ENCODE measurements at regions not wholly inside any gene's neighbourhood (a gene's known extent, or its start where the extent isn't known, plus 50 kb on each side); places are given as distances from the start of the nearest gene placed in this dataset.

GRCh38 chr5:144002876-144003275 is 167.6 kb downstream of the YIPF5 start:
- DNase-seq, result no peak

- DNase-seq, result no peak
Observed at GRCh38 chr5:144003636-144004035, 166.8 kb downstream of the YIPF5 start.

GRCh38 chr5:144004146-144004545 is 166.3 kb downstream of the YIPF5 start:
- no peak for DNase-seq

GRCh38 chr5:144004751-144005150 is 165.7 kb downstream of the YIPF5 start:
- DNase-seq, result no peak

- DNase-seq, result no peak
Observed at GRCh38 chr5:144009116-144009515, 161.3 kb downstream of the YIPF5 start.

- no peak for DNase-seq
Observed at GRCh38 chr5:144011388-144011787, 159.1 kb downstream of the YIPF5 start.

GRCh38 chr5:144013816-144014215 is 156.6 kb downstream of the YIPF5 start:
- no peak for DNase-seq

GRCh38 chr5:144015961-144016360 is 154.5 kb downstream of the YIPF5 start:
- DNase-seq, result no peak

- no peak for DNase-seq
Observed at GRCh38 chr5:144017119-144017518, 153.3 kb downstream of the YIPF5 start.

- no peak for DNase-seq
Observed at GRCh38 chr5:144017631-144018030, 152.8 kb downstream of the YIPF5 start.

- DNase-seq, result no peak
Observed at GRCh38 chr5:144024090-144024489, 146.4 kb downstream of the YIPF5 start.

- no peak for DNase-seq
Observed at GRCh38 chr5:144024545-144024944, 145.9 kb downstream of the YIPF5 start.

GRCh38 chr5:144026286-144026685 is 144.2 kb downstream of the YIPF5 start:
- DNase-seq, result no peak

- peak in 7 of 56 donors; percentile 2 to 29 (median 15) for DNase-seq
Observed at GRCh38 chr5:144028058-144028457, 142.4 kb downstream of the YIPF5 start.

- no peak for DNase-seq
Observed at GRCh38 chr5:144028636-144029035, 141.8 kb downstream of the YIPF5 start.

- no peak for DNase-seq
Observed at GRCh38 chr5:144030904-144031303, 139.6 kb downstream of the YIPF5 start.

GRCh38 chr5:144032375-144032774 is 138.1 kb downstream of the YIPF5 start:
- DNase-seq, result no peak

- DNase-seq, result no peak
Observed at GRCh38 chr5:144033486-144033885, 137.0 kb downstream of the YIPF5 start.

GRCh38 chr5:144035046-144035740 is 135.3 kb downstream of the YIPF5 start:
- DNase-seq, result no peak

GRCh38 chr5:144036476-144036875 is 134.0 kb downstream of the YIPF5 start:
- DNase-seq, result no peak

GRCh38 chr5:144040615-144041305 is 129.7 kb downstream of the YIPF5 start:
- no peak for DNase-seq

- no peak for DNase-seq
Observed at GRCh38 chr5:144042156-144042555, 128.3 kb downstream of the YIPF5 start.

- no peak for DNase-seq
Observed at GRCh38 chr5:144048259-144048856, 122.1 kb downstream of the YIPF5 start.

Measured in amygdala (tissue), 56 donors.